Stimulated activated CD4-positive, alpha-beta T cell treated with anti-CD3 and anti-CD28 coated beads, Interleukin-15, amount 100 ng/mL, for 1 hour (primary cell): ENCODE measurements at regions not wholly inside any gene's neighbourhood (a gene's known extent, or its start where the extent isn't known, plus 50 kb on each side); places are given as distances from the start of the nearest gene placed in this dataset.

Experiments used
- DNase-seq, 2 donors: peaks; one replicate each; pipeline ENCODE4 v3.0.0-alpha.2; 2020; ENCODE audit warnings: low read depth in 1 of 2, low spot score in 1 of 2

DNA sequence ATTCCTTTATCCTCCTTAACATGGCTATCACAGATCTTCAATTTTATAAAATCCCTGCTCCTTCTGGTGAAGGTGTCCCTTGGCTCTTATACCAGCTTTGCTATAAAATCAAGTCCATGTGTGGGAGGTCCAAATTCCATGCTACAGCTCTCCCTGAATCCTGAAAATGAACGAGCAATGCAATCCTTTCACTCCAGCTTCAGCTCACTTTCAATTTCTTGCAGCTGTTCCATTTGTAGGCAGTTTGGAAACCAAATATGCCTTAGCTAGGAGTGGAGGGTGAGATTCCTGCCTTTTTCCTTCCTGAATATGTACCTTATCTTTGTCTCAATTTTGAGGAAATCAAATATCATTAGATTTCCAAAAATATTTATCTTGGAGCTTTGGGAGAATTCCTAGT, 402.6 kb downstream of the TTLL7 start:
- DNase-seq, result no peak

DNA sequence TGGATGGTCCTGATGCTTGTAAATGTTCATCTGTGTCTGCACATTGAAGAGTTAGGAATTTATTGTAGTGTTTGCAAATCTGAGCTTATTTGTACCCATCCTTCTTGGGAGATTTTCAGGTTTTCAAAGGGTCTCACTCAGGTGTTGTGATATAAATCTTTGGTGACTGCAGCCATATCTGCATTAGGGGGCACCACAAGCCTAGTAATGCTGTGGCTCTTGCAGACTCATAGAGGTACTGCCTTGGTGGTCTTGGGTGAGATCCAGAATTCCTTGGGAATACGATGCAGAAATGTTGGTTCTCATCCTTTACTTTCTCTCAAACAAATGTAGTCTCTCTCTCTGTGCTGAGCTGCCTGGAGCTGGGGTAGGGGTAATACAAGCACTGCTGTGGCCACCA, 405.9 kb downstream of the TTLL7 start:
- no peak for DNase-seq

DNA sequence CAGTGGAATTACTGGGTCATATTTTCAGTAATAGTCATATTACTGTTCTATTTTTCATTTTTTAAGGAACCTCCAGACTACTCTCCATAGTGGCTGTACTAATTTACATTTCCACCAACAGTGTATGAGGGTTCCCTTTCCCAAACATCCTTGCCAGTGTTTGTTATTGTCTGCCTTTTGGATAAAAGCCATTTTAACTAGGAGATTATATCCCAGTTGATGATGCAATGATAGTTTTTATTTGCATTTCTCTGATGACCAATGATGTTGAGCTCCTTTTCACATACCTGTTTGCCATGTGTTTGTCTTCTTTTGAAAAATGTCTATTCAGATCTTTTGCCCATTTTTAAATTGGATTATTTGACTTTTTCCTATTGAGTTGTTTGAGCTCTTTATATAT, 410.8 kb downstream of the TTLL7 start:
- DNase-seq, result no peak

DNA sequence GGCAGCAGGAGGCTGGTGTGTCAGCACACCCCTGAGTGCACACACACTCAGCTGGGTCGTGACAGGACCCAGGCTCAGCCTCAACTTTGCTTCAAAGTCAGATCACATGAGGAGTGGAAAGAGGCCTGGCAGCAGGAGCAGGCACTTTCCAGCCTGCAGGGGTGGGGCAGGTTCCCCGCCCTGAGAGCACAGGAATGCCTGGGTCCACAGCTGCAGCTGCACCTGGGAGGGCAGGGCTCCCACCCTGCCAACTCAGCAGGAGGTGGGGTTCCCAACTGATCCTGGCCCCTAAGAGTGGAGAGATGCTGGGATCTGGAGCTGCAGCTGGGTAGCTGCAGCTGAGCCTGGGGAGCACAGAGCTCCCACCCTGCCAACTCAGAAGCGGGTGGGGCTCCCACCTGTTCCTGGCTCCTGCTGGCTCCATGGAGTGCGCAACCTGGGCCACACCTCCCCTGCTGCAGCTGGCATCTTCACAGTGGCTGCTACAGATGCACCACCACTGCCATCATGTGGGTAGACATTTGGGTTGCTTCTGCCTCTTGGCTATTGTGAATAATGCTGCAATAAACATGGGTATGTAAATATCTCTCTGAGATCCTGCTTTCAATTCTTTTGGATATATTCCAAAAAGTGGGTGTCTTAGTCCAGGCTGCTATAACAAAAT, 415.4 kb downstream of the TTLL7 start:
- DNase-seq, result no peak

DNA sequence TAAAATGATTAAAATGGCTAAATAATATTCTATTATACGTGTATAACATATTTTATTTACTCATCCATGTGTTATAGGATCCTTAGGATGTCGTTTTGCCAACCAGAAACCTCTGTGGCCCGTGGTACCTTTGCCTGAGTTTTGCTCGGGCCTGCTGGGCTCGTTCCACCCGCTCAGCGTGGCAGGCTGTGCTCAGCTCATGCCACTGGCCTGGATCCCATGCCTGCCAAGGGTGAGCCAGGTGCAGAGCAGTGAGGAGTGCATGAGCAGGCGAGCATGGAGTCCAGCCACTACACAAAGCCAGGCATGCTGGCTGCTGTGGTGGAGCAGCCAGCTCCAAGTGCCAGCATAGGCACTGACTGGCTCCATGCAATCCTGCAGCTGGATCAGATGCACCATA, 417.2 kb downstream of the TTLL7 start:
- no peak for DNase-seq

DNA sequence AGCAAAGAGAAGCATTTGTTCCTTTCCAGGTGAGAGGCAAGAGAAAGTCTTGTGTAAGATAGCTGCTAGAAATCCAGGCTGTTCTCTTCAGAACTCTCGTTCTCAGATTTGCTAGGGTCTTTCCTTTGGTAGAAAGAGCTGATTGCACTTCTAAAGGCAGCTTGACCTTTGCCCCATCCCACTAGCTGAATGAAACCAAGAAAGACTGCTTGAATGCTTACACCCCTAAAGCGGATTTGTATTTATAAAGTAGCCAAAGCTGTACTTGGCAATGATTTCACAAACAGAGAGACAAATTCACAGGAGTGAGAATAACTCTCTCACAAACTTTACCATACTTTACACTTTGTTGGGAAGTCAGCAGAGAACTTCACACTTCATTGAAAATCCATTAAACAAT, 424.1 kb downstream of the TTLL7 start:
- no peak for DNase-seq

- no peak for DNase-seq
Observed at GRCh38 chr1:83573776-83574175, 425.2 kb downstream of the TTLL7 start.

- no peak for DNase-seq
Observed at GRCh38 chr1:83571536-83571935, 427.4 kb downstream of the TTLL7 start.

GRCh38 chr1:83561346-83561745, 437.6 kb downstream of the TTLL7 start:
- DNase-seq, result no peak

GRCh38 chr1:83559129-83559840, 439.6 kb downstream of the TTLL7 start:
- DNase-seq, result no peak

- DNase-seq, result no peak
Observed at GRCh38 chr1:83555871-83556270, 443.1 kb downstream of the TTLL7 start.

GRCh38 chr1:83554174-83554573, 444.8 kb downstream of the TTLL7 start:
- no peak for DNase-seq

DNA sequence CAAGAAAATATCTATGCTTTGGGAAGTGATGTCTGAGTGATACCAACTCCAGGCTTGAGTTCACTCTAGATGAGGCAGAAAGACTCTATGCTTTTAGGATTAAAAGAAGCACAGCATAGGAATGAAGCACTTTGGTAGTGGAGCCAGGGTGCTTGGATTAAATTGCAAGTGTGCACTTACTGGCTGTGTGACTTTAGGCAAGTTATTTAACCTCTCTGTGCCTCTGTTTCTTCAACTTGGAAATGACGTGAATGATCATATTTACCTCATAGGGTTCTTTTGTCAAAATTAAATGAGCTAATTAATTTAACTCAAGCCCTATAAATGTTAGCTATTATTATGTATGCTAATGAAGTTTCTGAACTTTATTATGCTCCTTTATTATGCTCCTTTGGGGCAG, 446.1 kb downstream of the TTLL7 start:
- DNase-seq, result no peak

- no peak for DNase-seq
Observed at GRCh38 chr1:83548311-83548710, 450.6 kb downstream of the TTLL7 start.

DNA sequence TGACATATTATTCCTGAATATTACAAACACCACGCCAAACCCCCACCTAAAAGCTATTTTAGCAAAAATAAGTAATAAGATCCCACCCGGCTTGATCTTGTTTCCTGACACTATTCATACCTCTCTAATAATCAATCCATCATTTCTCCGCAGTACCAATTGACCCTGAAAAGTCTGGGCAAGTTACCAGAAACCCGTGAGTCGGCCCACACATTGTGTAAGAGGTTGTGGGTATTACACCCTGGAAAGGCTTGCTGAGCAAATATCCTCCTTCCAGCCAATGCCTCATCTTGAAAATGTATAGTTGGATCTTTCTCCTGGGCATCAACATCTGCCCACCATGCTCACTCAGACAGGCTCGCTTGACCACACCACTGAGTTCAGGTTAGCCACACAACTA, 451.0 kb downstream of the TTLL7 start:
- no peak for DNase-seq

DNA sequence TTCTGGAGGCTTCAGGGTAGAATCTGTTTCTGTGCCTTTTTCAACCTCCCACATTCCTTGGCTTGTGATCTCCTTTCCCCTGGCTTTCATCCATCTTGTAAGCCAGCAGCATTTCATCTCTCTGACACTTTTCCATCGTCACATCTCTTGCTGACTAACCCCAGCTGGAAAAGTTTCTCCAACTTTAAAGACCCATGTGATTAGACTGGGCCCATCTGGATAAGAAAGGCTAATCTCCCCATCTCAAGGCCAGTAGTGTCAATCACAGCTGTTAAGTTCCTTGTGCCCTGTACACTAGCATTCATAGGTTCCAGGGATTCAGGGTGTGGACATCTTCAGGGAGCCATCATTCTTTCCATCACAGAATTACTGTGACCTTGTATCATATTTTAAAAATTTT, 452.1 kb downstream of the TTLL7 start:
- no peak for DNase-seq

GRCh38 chr1:83545066-83545862, 453.7 kb downstream of the TTLL7 start:
- DNase-seq, result no peak

- no peak for DNase-seq
Observed at GRCh38 chr1:83543222-83543973, 455.5 kb downstream of the TTLL7 start.

GRCh38 chr1:83531521-83532309, 467.2 kb downstream of the TTLL7 start:
- DNase-seq, result no peak

- DNase-seq, result no peak
Observed at GRCh38 chr1:83530506-83530905, 468.4 kb downstream of the TTLL7 start.

- DNase-seq, result no peak
Observed at GRCh38 chr1:83527987-83528386, 470.9 kb downstream of the TTLL7 start.
